Fibroblast of skin of back (primary cell): ENCODE measurements at regions not wholly inside any gene's neighbourhood (a gene's known extent, or its start where the extent isn't known, plus 50 kb on each side); places are given as distances from the start of the nearest gene placed in this dataset.

Source experiments
- DNase-seq: peaks from one replicate; pipeline ENCODE4 v3.0.0-alpha.2; 2013

DNA sequence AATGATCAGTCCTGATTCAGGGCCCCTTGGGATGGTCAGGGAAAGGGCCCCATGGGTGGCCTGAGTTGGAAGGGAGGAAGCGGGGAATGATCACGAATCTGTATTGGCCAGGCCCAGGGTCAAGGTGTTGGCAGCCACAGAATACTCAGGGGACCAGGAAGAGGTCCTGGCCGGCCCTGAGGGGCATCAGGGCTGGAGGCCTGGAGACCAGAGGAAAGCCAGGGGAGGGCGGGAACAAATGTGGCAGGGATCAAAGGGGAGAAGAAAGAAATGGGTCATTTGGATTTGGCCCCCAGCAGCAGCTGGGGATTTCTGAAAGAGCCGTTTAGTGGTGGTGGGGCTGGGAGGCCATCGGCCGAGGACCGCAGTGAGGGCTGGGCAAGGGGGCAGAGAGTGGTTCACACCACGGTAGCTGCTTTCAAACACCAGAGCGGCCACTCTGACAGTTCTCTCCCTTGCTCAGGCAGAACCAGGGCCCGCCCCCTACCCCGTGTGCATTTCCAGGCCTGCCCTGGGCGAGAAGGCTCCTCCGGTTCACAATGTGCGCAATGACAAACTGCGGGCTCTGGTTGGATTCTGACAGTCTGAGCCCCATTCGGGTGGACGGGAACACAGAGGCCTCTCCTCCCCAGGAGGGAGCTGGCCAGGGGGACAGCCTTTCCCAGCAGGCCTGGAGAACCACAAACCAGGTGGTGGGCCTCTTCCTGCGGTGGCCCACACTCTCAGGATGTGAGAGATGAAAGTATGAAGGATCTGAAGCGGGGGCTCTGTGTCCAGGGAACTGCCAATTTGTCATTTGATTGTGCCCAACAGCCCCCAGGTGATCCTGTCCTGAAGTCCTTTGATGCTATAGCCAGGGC lies 220.3 kb upstream of the IER5L start:
- no peak for DNase-seq

- no peak for DNase-seq
These were observed 219.3 kb upstream of the IER5L start for GRCh38 chr9:129397335-129397734.

DNA sequence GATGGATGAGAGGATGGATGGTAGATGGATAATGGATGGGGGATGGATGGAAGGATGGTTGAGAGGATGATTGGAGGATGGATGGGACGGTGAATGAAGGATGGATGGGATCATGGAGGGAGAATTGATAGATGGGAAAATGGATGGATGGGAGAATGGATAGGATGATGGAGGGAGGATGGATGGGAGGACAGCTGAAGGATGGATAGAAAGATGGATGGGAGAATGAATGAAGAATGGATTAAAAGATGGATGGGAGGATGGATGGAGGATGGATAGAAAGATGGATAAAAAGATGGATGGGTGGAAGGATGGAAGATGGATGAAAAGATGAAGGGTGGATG lies 218.3 kb upstream of the IER5L start:
- no peak for DNase-seq

- DNase-seq = no peak
These were observed 217.7 kb upstream of the IER5L start for GRCh38 chr9:129395633-129396364.

- no peak for DNase-seq
These were observed 216.8 kb upstream of the IER5L start for GRCh38 chr9:129394886-129395279.

GRCh38 chr9:129394061-129394885 lies 216.2 kb upstream of the IER5L start:
- no peak for DNase-seq

DNA sequence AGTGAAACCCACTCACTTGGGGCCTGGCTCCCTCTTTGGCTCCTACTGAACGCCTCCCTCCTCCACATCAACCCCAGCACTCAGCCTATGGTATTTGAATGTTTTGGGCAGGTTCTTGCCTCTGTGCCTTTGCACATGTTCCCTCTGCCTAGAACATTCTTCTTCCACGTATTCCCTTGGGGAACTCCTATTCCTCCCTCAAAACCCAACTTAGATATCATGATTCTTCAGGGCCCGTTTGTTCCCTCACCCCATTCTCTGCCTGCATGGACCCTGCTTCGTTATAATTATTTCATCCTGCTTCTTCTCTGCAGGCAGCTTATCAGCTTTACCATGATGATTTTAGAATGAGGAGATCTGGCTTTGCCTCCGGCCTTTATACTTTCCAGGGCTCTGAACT lies 215.0 kb upstream of the IER5L start:
- no peak for DNase-seq

GRCh38 chr9:129392093-129392541 lies 214.1 kb upstream of the IER5L start:
- no peak for DNase-seq

DNA sequence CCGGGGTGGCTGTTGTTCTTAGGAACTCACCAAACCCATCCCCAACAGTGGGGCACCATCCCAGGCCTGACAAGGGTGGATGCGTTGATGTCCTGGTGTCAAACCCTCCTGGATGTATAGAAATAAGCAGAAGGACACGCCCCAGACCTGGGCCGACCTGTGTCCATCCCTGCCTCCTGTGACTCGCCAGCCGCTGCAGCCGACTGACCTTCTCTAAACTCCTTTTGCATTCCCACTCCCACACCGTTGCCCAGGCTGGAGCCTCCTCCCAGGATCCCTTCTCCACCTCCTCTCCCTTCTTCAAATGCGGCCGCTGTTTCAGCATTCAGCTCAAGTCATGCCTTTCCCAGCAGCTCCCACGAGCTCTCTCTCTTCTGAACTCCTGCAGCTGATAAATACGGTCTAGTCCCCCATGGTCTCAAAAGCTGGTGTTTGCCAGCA lies 213.2 kb upstream of the IER5L start:
- DNase-seq = no peak

DNA sequence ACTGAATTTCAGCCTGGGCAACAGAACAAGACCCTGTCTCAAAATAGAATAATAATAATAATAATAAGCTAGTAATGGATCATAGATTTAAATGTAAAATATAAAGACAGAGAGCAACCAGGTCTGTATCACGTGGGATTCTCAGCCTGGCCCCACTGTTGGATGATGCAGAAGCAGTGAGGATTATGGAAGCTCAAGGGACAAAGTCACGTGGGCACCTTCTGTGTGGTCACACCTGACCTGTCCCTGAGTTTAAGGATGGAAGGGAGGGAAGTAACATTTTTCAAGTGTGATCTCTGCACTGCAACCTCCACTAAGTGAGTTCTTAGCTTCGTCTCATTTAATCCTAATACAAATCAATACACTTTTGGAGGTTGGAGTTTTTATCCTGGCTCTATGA lies 212.5 kb upstream of the IER5L start:
- no peak for DNase-seq

DNA sequence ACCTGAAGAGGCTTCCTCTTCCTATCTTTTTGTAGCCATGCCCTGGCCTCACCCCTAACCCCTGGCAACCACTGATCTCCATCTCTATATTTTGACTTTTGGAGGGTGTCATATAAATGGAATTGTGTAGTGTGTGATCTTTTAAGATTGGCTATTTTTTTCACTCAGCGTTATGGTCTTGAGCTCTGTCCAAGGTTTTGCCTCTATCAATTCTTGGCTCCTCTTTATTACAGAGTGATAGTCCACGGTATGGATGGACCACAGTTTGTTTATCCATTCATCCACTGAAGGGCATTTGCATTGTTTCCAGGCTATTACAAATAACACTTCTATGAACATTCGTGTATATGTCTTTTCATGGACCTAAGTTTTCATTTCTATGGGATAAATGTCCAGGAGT lies 209.8 kb upstream of the IER5L start:
- DNase-seq = no peak

GRCh38 chr9:129386812-129387177 lies 208.7 kb upstream of the IER5L start:
- no peak for DNase-seq

DNA sequence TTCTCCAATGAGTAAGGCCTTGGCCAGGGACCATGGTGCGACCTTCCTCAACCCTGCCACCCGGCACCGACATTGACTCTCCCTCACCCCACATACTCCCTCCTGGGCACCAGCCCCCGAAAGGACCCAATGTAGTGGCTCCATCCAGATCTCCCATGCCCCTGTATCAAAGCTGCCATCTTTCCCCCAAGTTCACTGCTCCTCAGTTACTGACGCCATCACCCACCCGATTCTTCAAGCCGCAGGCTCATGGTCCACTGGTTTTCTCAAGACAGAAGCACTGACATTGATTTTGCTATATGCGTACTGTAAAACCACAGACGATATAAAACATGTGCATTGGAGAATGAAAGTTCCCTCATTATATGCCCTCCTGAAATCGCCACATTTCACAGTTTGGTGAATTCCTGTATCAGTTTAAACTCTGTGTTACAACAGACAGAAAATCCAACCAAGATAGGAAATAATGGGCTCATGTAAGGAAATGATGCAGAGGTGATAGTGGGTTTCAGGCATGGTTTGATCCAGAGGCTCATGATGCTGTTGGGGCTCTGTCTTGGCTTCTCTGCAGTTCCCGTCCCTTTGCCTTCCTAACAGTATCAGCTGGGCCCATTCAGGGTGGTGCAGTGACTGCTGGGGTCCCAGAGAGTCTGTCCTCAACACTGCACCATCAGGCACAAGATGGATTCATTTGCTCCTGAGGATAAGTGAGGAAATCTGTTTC lies 207.3 kb upstream of the IER5L start:
- DNase-seq = no peak

DNA sequence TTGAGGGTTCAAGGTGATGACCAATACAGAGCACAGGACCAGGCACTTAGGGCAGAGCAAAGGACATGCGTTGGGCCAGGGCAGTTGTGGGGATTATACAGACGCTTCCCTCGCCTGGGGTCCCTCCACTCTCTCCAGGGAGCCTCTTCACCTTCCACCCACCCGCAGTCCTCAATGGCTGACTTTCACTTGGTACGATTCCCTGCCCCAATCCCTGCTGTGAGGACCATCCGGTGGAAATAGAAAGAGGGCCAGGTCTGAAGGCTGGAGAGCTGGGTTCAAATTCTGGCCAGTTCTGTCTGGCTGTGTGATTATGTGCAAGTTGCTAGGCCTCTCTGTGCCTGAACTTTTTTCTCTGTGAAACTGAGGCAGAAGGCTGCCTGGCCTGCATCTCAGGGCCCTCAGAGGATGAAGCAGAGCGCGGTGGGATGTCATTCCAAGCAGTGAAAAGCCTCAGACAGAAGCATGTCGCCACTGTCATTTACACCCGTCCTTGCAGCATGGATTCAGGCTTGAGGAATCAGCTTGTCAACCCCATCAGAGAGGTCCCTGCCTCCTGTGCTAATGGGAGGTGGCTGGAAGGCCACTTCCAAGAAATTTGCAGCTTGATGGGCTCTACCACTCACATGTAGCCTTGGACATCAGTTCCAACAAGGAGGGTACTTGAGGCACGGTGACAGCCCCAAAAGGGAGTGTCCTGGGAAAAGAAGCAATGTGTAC lies 206.6 kb upstream of the IER5L start:
- DNase-seq = no peak

GRCh38 chr9:129383561-129384490 lies 205.8 kb upstream of the IER5L start:
- peak; percentile 71 for DNase-seq

GRCh38 chr9:129383019-129383560 lies 205.0 kb upstream of the IER5L start:
- DNase-seq = no peak

DNA sequence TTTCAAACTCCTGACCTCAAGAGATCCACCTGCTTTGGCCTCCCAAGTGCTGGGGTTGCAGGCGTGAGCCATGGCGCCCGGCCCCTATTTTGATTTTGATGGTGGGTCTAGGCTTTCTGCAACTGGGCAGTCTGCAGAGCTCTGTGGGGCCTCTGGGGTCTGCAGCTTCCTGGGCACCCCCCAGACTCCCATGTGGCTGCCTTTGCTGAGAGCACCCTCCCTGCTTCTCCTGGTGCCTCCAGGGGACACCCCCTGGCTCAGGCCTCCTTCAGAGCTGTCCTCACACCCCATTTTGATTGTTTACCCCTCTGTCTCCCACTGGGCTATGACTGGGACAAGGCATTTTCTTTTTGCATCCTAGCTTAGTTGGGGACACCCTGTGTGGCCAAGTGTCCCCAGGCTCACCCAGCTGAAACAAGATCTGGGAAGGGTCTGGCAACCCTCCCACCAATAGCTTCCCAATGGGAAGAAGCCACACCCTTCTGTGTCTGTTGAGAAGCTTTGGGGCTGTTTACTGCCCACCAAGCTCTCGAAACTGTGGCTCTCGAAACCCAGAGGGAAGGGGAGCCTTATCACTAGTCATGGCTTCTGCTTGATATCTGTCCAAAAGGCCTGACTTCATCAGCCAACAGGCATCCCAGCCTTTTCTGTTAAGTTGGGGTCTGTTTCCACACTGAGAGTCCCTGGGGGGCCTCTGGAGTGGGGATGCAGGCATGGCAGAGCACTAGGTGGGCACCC lies 204.4 kb upstream of the IER5L start:
- no peak for DNase-seq

GRCh38 chr9:129381481-129381957 lies 203.5 kb upstream of the IER5L start:
- DNase-seq = no peak

- DNase-seq = no peak
These were observed 202.9 kb upstream of the IER5L start for GRCh38 chr9:129380961-129381401.
